GM19238 (cell line): ENCODE measurements at regions not wholly inside any gene's neighbourhood (a gene's known extent, or its start where the extent isn't known, plus 50 kb on each side); places are given as distances from the start of the nearest gene placed in this dataset.
"Not testable (repeated sequence)": the region's sequence is repeated elsewhere in the genome, so short reads cannot be mapped to it uniquely, and the experiment has no call there.

Experiments used
- DNase-seq: peaks from one replicate; pipeline ENCODE4 v3.0.0; 2011; ENCODE audit warnings: low spot score; ENCODE audit not compliant: insufficient read length

- no peak for DNase-seq
These were observed 206.0 kb downstream of the MTERF1 start for GRCh38 chr7:91674470-91674869.

GRCh38 chr7:91681718-91682117, 198.8 kb downstream of the MTERF1 start:
- no peak for DNase-seq

- DNase-seq: no peak
These were observed 196.7 kb downstream of the MTERF1 start for GRCh38 chr7:91683823-91684222.

GRCh38 chr7:91685544-91685943, 195.0 kb downstream of the MTERF1 start:
- DNase-seq: no peak

GRCh38 chr7:91690541-91691070, 189.9 kb downstream of the MTERF1 start:
- DNase-seq: no peak

GRCh38 chr7:91691865-91692264, 188.6 kb downstream of the MTERF1 start:
- DNase-seq: no peak

- DNase-seq: no peak
These were observed 187.7 kb downstream of the MTERF1 start for GRCh38 chr7:91692800-91693199.

GRCh38 chr7:91694351-91694841, 186.1 kb downstream of the MTERF1 start:
- no peak for DNase-seq

GRCh38 chr7:91710881-91711280, 169.6 kb downstream of the MTERF1 start:
- DNase-seq: no peak

- no peak for DNase-seq
These were observed 166.8 kb downstream of the MTERF1 start for GRCh38 chr7:91713669-91714068.

- DNase-seq: no peak
These were observed 162.6 kb downstream of the MTERF1 start for GRCh38 chr7:91717681-91718470.

GRCh38 chr7:91719008-91719407, 161.5 kb downstream of the MTERF1 start:
- no peak for DNase-seq

- no peak for DNase-seq
These were observed 160.1 kb downstream of the MTERF1 start for GRCh38 chr7:91720260-91720937.

GRCh38 chr7:91722831-91723230, 157.7 kb downstream of the MTERF1 start:
- DNase-seq: no peak

- not testable (repeated sequence) for DNase-seq
These were observed 151.5 kb downstream of the MTERF1 start for GRCh38 chr7:91729046-91729445.

GRCh38 chr7:91731976-91732375, 148.5 kb downstream of the MTERF1 start:
- no peak for DNase-seq

- DNase-seq: no peak
These were observed 131.1 kb downstream of the MTERF1 start for GRCh38 chr7:91749418-91749817.

- no peak for DNase-seq
These were observed 130.4 kb downstream of the MTERF1 start for GRCh38 chr7:91750091-91750490.

- no peak for DNase-seq
These were observed 128.4 kb downstream of the MTERF1 start for GRCh38 chr7:91752102-91752501.

GRCh38 chr7:91754280-91754679, 126.2 kb downstream of the MTERF1 start:
- DNase-seq: not testable (repeated sequence)

- not testable (repeated sequence) for DNase-seq
These were observed 125.4 kb downstream of the MTERF1 start for GRCh38 chr7:91755121-91755520.

GRCh38 chr7:91759205-91759863, 121.2 kb downstream of the MTERF1 start:
- DNase-seq: no peak
